Activated naive CD4-positive, alpha-beta T cell treated with anti-CD3 and anti-CD28 coated beads, Interleukin-2, amount 50 U/mL, for 24 hours (primary cell): ENCODE measurements at regions not wholly inside any gene's neighbourhood (a gene's known extent, or its start where the extent isn't known, plus 50 kb on each side); places are given as distances from the start of the nearest gene placed in this dataset.
"Not testable (repeated sequence)": the region's sequence is repeated elsewhere in the genome, so short reads cannot be mapped to it uniquely, and the experiment has no call there.

Source experiments
- H3K27ac Mint-ChIP-seq: one replicate; pipeline ENCODE4 v1.8.0; 2021; ENCODE audit warnings: mild to moderate bottlenecking, mixed read lengths
- H3K27me3 Mint-ChIP-seq: one replicate; pipeline ENCODE4 v1.8.0; 2021; ENCODE audit warnings: mixed read lengths
- H3K36me3 Mint-ChIP-seq: one replicate; pipeline ENCODE4 v1.8.0; 2021; ENCODE audit warnings: mixed read lengths
- H3K4me1 Mint-ChIP-seq: one replicate; pipeline ENCODE4 v1.8.0; 2021; ENCODE audit warnings: mixed read lengths
- H3K4me3 Mint-ChIP-seq: one replicate; pipeline ENCODE4 v1.8.0; 2021; ENCODE audit warnings: mild to moderate bottlenecking, mixed read lengths
- H3K9me3 Mint-ChIP-seq: one replicate; pipeline ENCODE4 v1.8.0; 2021; ENCODE audit warnings: mixed read lengths

GRCh38 chr2:35820391-35820790, 535.2 kb upstream of the CRIM1 start:
- Mint-ChIP-seq H3K27me3 (peaks cover 12% of the 10 kb centered on the region), H3K27ac (no peak overlapping the region), H3K4me1 (no peaks in the 10 kb centered on the region), H3K4me3 (no peak overlapping the region), H3K36me3 (no peaks in the 10 kb centered on the region), H3K9me3 (no peaks in the 10 kb centered on the region)

DNA sequence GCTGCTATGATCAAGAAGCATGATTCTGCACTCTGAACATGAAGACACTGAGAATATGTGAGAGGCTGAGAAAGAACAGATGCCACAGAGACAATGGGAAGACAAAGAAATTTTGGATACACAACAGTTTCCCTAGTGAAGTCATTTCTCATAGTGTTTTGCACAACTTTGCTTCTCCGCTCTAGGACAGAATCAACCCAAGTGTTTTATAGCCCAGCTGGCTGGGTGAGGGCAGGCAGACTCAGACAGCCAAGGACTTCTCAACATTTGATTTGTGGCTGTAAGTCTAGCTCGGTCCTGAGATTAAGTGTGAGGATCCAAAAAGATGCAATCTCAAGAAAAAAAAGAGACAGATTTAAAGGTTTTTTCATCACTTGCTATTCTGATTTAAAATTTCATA, 536.5 kb upstream of the CRIM1 start:
- H3K27me3 Mint-ChIP-seq, result peaks cover 12% of the 10 kb centered on the region
- H3K36me3 Mint-ChIP-seq, result no peaks in the 10 kb centered on the region
- no peak overlapping the region for H3K4me3 Mint-ChIP-seq
- H3K27ac Mint-ChIP-seq, result no peak overlapping the region
- H3K4me1 Mint-ChIP-seq, result no peaks in the 10 kb centered on the region
- no peaks in the 10 kb centered on the region for H3K9me3 Mint-ChIP-seq

DNA sequence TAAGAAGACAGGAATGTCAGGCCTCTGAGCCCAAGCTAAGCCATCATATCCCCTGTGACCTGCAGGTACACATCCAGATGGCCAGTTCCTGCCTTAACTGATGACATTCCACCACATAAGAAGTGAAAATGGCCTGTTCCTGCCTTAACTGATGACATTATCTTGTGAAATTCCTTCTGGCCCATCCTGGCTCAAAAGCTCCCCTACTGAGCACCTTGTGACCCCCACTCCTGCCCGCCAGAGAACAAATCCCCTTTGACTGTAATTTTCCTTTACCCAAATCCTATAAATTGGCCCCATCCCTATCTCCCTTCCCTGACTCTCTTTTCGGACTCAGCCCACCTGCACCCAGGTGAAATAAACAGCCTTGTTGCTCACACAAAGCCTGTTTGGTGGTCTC, 537.2 kb upstream of the CRIM1 start:
- not testable (repeated sequence) for H3K4me3 Mint-ChIP-seq, H3K27ac Mint-ChIP-seq, H3K9me3 Mint-ChIP-seq, H3K36me3 Mint-ChIP-seq, H3K4me1 Mint-ChIP-seq
- peaks cover 12% of the 10 kb centered on the region for H3K27me3 Mint-ChIP-seq

GRCh38 chr2:35814597-35814996, 541.0 kb upstream of the CRIM1 start:
- H3K4me1 Mint-ChIP-seq, H3K9me3 Mint-ChIP-seq, H3K27ac Mint-ChIP-seq, H3K36me3 Mint-ChIP-seq, H3K27me3 Mint-ChIP-seq, H3K4me3 Mint-ChIP-seq: not testable (repeated sequence)

GRCh38 chr2:35803126-35803525, 552.5 kb upstream of the CRIM1 start:
- H3K9me3 Mint-ChIP-seq, result peaks cover 30% of the 10 kb centered on the region

GRCh38 chr2:35794796-35795450, 560.7 kb upstream of the CRIM1 start:
- Mint-ChIP-seq H3K27ac (no peak overlapping the region), H3K27me3 (peaks cover 2% of the 10 kb centered on the region), H3K9me3 (no peaks in the 10 kb centered on the region), H3K36me3 (no peaks in the 10 kb centered on the region), H3K4me1 (no peaks in the 10 kb centered on the region), H3K4me3 (no peak overlapping the region)

More at GRCh38 chr2:35803126-35803525, 552.5 kb upstream of the CRIM1 start:
- H3K4me3 Mint-ChIP-seq, result no peak overlapping the region
- H3K36me3 Mint-ChIP-seq, result no peaks in the 10 kb centered on the region
- H3K27ac Mint-ChIP-seq, result no peak overlapping the region
- H3K4me1 Mint-ChIP-seq, result no peaks in the 10 kb centered on the region
- H3K27me3 Mint-ChIP-seq, result no peaks in the 10 kb centered on the region

DNA sequence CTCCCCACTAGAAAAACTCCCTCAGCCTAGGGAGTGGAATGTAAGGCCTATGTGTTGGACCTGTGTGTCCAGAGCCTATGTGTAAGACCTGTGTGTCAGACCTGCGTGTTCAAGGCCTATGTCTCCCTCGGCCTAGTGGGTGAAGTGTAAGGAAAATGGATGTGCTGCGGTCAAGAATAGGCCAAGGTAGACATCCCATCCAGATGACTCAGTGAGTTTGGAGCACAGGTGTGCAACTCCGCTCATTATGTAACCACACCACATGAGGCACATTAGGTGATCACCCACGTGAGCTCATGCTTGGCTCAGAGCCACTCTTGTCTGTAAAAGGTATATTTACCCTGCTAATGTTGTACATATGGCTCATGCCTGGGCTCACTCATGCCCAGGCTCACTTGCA, 565.3 kb upstream of the CRIM1 start:
- H3K27ac Mint-ChIP-seq, result no peak overlapping the region
- peaks cover 2% of the 10 kb centered on the region for H3K27me3 Mint-ChIP-seq
- H3K36me3 Mint-ChIP-seq, result no peaks in the 10 kb centered on the region
- no peak overlapping the region for H3K4me3 Mint-ChIP-seq
- H3K4me1 Mint-ChIP-seq, result no peaks in the 10 kb centered on the region
- no peaks in the 10 kb centered on the region for H3K9me3 Mint-ChIP-seq

DNA sequence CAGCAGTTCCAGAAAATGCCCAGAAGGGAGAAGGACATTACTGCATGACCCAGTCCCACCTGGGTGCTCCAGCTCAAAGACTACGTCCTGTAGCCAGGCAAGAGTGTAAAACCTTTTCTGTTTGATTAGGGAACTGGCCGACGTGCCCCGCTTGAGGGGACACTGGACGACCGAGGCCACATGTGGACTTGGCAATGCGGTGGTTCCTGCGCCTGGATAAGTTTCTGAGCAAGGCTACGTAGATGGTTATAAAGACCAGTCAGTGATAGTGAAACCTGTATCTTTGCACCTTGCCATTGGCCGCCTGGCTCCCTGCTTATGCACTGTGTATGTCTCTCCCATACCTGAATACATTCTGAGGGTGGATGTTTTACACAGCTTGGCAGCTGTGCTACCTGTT, 567.0 kb upstream of the CRIM1 start:
- Mint-ChIP-seq H3K4me1 (no peaks in the 10 kb centered on the region), H3K36me3 (no peaks in the 10 kb centered on the region), H3K9me3 (no peaks in the 10 kb centered on the region), H3K4me3 (no peak overlapping the region), H3K27me3 (peaks cover under 1% of the 10 kb centered on the region), H3K27ac (no peak overlapping the region)

- Mint-ChIP-seq H3K9me3 (no peaks in the 10 kb centered on the region), H3K4me3 (no peak overlapping the region), H3K4me1 (no peaks in the 10 kb centered on the region), H3K27me3 (no peaks in the 10 kb centered on the region), H3K27ac (no peak overlapping the region), H3K36me3 (no peaks in the 10 kb centered on the region)
Measured at GRCh38 chr2:35787302-35788031, 568.1 kb upstream of the CRIM1 start.

DNA sequence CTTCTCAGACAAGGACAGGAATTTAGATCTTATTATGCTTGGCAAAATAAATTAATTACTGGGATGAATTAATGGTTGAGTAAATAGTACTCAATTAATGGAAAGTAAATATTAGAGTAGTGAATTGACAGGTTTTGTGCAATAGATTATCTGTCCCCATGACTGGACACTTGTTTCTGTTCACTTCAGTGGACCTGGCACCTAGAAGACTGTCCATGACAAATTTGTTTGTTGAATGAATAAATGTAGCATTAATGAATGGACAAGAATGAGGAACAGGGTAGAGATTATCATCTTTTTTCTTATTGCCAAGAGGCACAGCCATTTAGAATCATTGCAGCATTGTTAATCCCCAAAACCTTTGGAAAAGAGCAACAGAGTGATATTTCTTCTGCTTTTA, 570.0 kb upstream of the CRIM1 start:
- H3K27ac Mint-ChIP-seq, result no peak overlapping the region
- H3K4me3 Mint-ChIP-seq, result no peak overlapping the region
- H3K9me3 Mint-ChIP-seq, result no peaks in the 10 kb centered on the region
- H3K4me1 Mint-ChIP-seq, result no peaks in the 10 kb centered on the region
- no peaks in the 10 kb centered on the region for H3K36me3 Mint-ChIP-seq
- no peaks in the 10 kb centered on the region for H3K27me3 Mint-ChIP-seq

GRCh38 chr2:35784777-35785176, 570.8 kb upstream of the CRIM1 start:
- Mint-ChIP-seq H3K27me3 (no peaks in the 10 kb centered on the region), H3K4me1 (no peaks in the 10 kb centered on the region), H3K36me3 (no peaks in the 10 kb centered on the region), H3K27ac (no peak overlapping the region), H3K4me3 (no peak overlapping the region), H3K9me3 (no peaks in the 10 kb centered on the region)

GRCh38 chr2:35783723-35784122, 571.9 kb upstream of the CRIM1 start:
- H3K9me3 Mint-ChIP-seq, result no peaks in the 10 kb centered on the region
- H3K27me3 Mint-ChIP-seq, result no peaks in the 10 kb centered on the region
- H3K36me3 Mint-ChIP-seq, result no peaks in the 10 kb centered on the region
- H3K4me3 Mint-ChIP-seq, result no peak overlapping the region
- no peak overlapping the region for H3K27ac Mint-ChIP-seq
- H3K4me1 Mint-ChIP-seq, result no peaks in the 10 kb centered on the region

DNA sequence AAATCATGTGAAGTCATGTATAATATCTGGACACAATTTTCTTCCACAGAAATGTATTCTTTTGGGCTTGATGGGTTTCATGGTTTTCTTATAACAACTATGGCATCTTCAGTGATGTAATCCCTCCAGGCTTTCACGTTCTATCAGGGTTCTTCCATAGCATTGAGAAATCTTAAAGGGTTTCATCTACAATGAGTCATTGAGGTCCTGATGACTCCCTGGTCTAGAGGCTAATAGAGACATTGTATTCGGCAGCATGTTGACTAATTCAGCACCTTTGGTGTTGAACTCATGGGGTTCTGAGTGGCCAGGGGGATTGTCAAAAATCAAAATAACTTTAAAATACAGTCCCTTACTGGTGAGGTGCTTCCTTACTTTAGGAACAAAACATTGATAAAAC, 614.0 kb upstream of the CRIM1 start:
- H3K4me1 Mint-ChIP-seq, result no peaks in the 10 kb centered on the region
- peaks cover under 1% of the 10 kb centered on the region for H3K9me3 Mint-ChIP-seq
- no peaks in the 10 kb centered on the region for H3K36me3 Mint-ChIP-seq
- H3K4me3 Mint-ChIP-seq, result no peak overlapping the region
- H3K27me3 Mint-ChIP-seq, result no peaks in the 10 kb centered on the region
- H3K27ac Mint-ChIP-seq, result no peak overlapping the region

- Mint-ChIP-seq H3K36me3 (no peaks in the 10 kb centered on the region), H3K4me3 (no peak overlapping the region)
Measured at GRCh38 chr2:35731674-35732073, 623.9 kb upstream of the CRIM1 start.

DNA sequence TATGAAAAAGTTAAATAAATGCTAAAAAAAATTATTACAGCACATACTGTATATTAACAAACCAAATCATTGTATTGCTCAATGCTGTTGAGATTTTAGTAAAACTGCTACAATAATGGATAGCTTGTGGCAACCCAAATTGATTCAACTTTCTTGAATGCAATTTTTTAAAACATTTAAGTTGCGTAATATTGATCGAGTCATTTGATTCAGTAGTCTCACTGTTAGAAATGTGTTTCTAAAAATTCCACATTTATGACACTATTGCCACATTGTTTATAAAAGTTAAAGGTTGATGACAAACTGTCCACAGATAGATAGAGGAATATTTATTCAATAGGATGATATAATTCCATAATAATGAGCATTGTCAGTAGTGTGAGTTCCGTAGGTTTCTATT, 640.7 kb upstream of the CRIM1 start:
- Mint-ChIP-seq H3K27ac (no peak overlapping the region), H3K27me3 (peaks cover 1% of the 10 kb centered on the region), H3K9me3 (peaks cover 2% of the 10 kb centered on the region)

More at GRCh38 chr2:35731674-35732073, 623.9 kb upstream of the CRIM1 start:
- H3K27ac Mint-ChIP-seq, result no peak overlapping the region
- peaks cover 5% of the 10 kb centered on the region for H3K9me3 Mint-ChIP-seq
- H3K4me1 Mint-ChIP-seq, result no peaks in the 10 kb centered on the region
- peaks cover 2% of the 10 kb centered on the region for H3K27me3 Mint-ChIP-seq

GRCh38 chr2:35708411-35708923, 647.1 kb upstream of the CRIM1 start:
- Mint-ChIP-seq H3K4me3 (no peak overlapping the region), H3K27ac (no peak overlapping the region), H3K9me3 (no peaks in the 10 kb centered on the region), H3K27me3 (no peaks in the 10 kb centered on the region), H3K36me3 (no peaks in the 10 kb centered on the region), H3K4me1 (no peaks in the 10 kb centered on the region)

More for the DNA sequence above, 640.7 kb upstream of the CRIM1 start:
- no peaks in the 10 kb centered on the region for H3K36me3 Mint-ChIP-seq
- H3K4me1 Mint-ChIP-seq, result no peaks in the 10 kb centered on the region
- no peak overlapping the region for H3K4me3 Mint-ChIP-seq
